SK-N-MC (cell line): ENCODE measurements at regions not wholly inside any gene's neighbourhood (a gene's known extent, or its start where the extent isn't known, plus 50 kb on each side); places are given as distances from the start of the nearest gene placed in this dataset.

Experiments used
- EZH2 ChIP-seq: fragments of 200-600 bp; sonication (generic); IDR thresholded peaks from one replicate; pipeline ENCODE4 v1.6.1; 2017; ENCODE audit warnings: antibody characterized with exemption
- FOXP2 ChIP-seq: optimal IDR thresholded peaks from 2 replicates; pipeline ENCODE3; 2011; ENCODE audit warnings: mild to moderate bottlenecking, moderate library complexity; ENCODE audit not compliant: insufficient read depth; ENCODE audit errors: extremely low read length, control extremely low read depth
- POLR2AphosphoS5 ChIP-seq: IDR thresholded peaks from 2 replicates; pipeline ENCODE4 v1.6.1; 2012; ENCODE audit warnings: mild to moderate bottlenecking, low read depth, low read length, borderline replicate concordance

DNA sequence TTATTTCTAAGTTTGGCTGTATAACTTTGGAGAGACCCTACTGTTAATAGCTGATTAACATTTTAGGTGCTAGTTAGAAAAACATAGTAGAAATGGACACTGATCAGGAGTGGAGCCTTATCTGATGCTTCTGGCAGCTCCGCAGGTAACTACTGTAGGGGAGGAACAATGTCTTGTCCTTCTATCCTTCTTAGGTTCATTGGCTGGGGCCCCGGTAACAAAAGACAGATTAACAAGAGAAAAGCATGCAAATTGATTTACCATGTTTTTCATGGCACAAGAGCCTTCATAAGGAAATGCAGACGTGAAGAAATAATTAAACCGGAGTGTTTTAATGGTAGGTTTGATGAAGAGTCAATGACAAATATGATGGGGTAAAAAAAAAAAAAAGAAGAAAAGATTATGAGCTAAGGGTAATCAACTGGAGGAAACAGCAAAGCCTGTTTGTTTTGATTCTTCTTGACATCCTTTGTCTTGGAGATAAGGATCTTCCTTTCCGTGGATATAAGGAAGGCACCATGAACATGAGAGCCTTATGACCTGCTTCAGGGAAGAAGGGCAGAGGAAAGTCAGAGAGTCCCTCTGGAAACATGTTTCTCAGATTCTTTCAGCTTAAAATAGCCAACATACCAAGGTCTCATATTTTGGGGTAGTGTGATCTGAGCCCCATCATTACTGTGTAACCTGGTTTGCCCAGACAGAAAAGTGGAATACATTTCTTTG, 62.4 kb upstream of the GCFC2 start:
- TF ChIP-seq EZH2 = no peak
- TF ChIP-seq POLR2AphosphoS5 = no peak
- TF ChIP-seq FOXP2 = no peak
